ENCODE measurements at regions not wholly inside any gene's neighbourhood (a gene's known extent, or its start where the extent isn't known, plus 50 kb on each side); places are given as distances from the start of the nearest gene placed in this dataset.

- TF ChIP-seq POLR2A (IDR thresholded peaks at IDR 0.05) (no peak), CTCF (IDR thresholded peaks at IDR 0.05) (no peak), EP300 (IDR thresholded peaks at IDR 0.05) (no peak)
Measured at GRCh38 chr4:57676394-57676793, 566.2 kb upstream of the IGFBP7 start.
